GM18909 (cell line): ENCODE measurements at regions not wholly inside any gene's neighbourhood (a gene's known extent, or its start where the extent isn't known, plus 50 kb on each side); places are given as distances from the start of the nearest gene placed in this dataset.
A peak's percentile ranks its signal among the peaks of the same experiment; 100 is the strongest.

Experiments used
- ATAC-seq: cut with Tn5 transposase; IDR thresholded peaks from one replicate; pipeline ENCODE4 v1.9.1; 2021; ENCODE audit warnings: mild to moderate bottlenecking; ENCODE audit not compliant: unreplicated experiment, poor library complexity

- no peak for ATAC-seq
Observed at GRCh38 chr1:221394011-221394544, 347.8 kb downstream of the DUSP10 start.

- no peak for ATAC-seq
Observed at GRCh38 chr1:221396526-221396925, 345.4 kb downstream of the DUSP10 start.

- no peak for ATAC-seq
Observed at GRCh38 chr1:221397141-221397540, 344.7 kb downstream of the DUSP10 start.

GRCh38 chr1:221397606-221398005 lies 344.3 kb downstream of the DUSP10 start:
- no peak for ATAC-seq

GRCh38 chr1:221405146-221405545 lies 336.7 kb downstream of the DUSP10 start:
- no peak for ATAC-seq

- ATAC-seq = no peak
Observed at GRCh38 chr1:221408117-221408803, 333.6 kb downstream of the DUSP10 start.

GRCh38 chr1:221411283-221411682 lies 330.6 kb downstream of the DUSP10 start:
- no peak for ATAC-seq

- no peak for ATAC-seq
Observed at GRCh38 chr1:221414772-221415539, 326.9 kb downstream of the DUSP10 start.

- ATAC-seq = no peak
Observed at GRCh38 chr1:221415651-221416050, 326.2 kb downstream of the DUSP10 start.

GRCh38 chr1:221416142-221416541 lies 325.7 kb downstream of the DUSP10 start:
- no peak for ATAC-seq

GRCh38 chr1:221416723-221417122 lies 325.2 kb downstream of the DUSP10 start:
- no peak for ATAC-seq

GRCh38 chr1:221418346-221418745 lies 323.5 kb downstream of the DUSP10 start:
- ATAC-seq = no peak

GRCh38 chr1:221419513-221420095 lies 322.3 kb downstream of the DUSP10 start:
- ATAC-seq = no peak

- no peak for ATAC-seq
Observed at GRCh38 chr1:221429264-221429663, 312.6 kb downstream of the DUSP10 start.

GRCh38 chr1:221430152-221430960 lies 311.5 kb downstream of the DUSP10 start:
- ATAC-seq = no peak

- no peak for ATAC-seq
Observed at GRCh38 chr1:221431068-221431651, 310.7 kb downstream of the DUSP10 start.

- no peak for ATAC-seq
Observed at GRCh38 chr1:221431961-221432360, 309.9 kb downstream of the DUSP10 start.

GRCh38 chr1:221435504-221435904 lies 306.4 kb downstream of the DUSP10 start:
- ATAC-seq = peak; percentile 67

GRCh38 chr1:221437171-221437570 lies 304.7 kb downstream of the DUSP10 start:
- no peak for ATAC-seq

- ATAC-seq = no peak
Observed at GRCh38 chr1:221437926-221438325, 304.0 kb downstream of the DUSP10 start.
